Chondrocyte (in vitro differentiated cells): ENCODE measurements at regions not wholly inside any gene's neighbourhood (a gene's known extent, or its start where the extent isn't known, plus 50 kb on each side); places are given as distances from the start of the nearest gene placed in this dataset.

Experiments used
- DNase-seq: peaks from one replicate; pipeline ENCODE4 v3.0.0; 2021; ENCODE audit warnings: mixed read lengths, low spot score
- H3K27ac Mint-ChIP-seq: one replicate; pipeline ENCODE4 v1.8.0; 2021; ENCODE audit warnings: mild to moderate bottlenecking, moderate library complexity, mixed read lengths; ENCODE audit not compliant: unreplicated experiment
- H3K27me3 Mint-ChIP-seq: 2 replicates; pipeline ENCODE4 v1.8.0; 2021; ENCODE audit warnings: low read depth, mixed read lengths
- H3K36me3 Mint-ChIP-seq: 2 replicates; pipeline ENCODE4 v1.8.0; 2021; ENCODE audit warnings: low read depth, mixed read lengths
- H3K4me1 Mint-ChIP-seq: 2 replicates; pipeline ENCODE4 v1.8.0; 2021; ENCODE audit warnings: low read depth, mild to moderate bottlenecking, mixed read lengths
- H3K4me3 Mint-ChIP-seq: one replicate; pipeline ENCODE4 v1.8.0; 2021; ENCODE audit warnings: mild to moderate bottlenecking, moderate library complexity, mixed read lengths; ENCODE audit not compliant: unreplicated experiment
- H3K9me3 Mint-ChIP-seq: 2 replicates; pipeline ENCODE4 v1.8.0; 2021; ENCODE audit warnings: low read depth, mixed read lengths
- CTCF ChIP-seq: fragments of 200-600 bp; sonication (generic); IDR thresholded peaks from 2 replicates; pipeline ENCODE4 v1.5.0; 2021; ENCODE audit warnings: antibody characterized with exemption, mild to moderate bottlenecking, moderate library complexity

- DNase-seq = no peak
- Mint-ChIP-seq H3K4me1 (no peaks in the 10 kb centered on the region), H3K9me3 (no peaks in the 10 kb centered on the region), H3K4me3 (no peak overlapping the region), H3K27me3 (peaks cover 21% of the 10 kb centered on the region), H3K36me3 (no peaks in the 10 kb centered on the region), H3K27ac (no peak overlapping the region)
- no peak for TF ChIP-seq CTCF
These were observed 287.6 kb upstream of the E2F7 start for GRCh38 chr12:77352946-77353345.

- Mint-ChIP-seq H3K27ac (no peak overlapping the region), H3K9me3 (no peaks in the 10 kb centered on the region), H3K4me3 (no peak overlapping the region), H3K4me1 (no peaks in the 10 kb centered on the region), H3K27me3 (peaks cover 24% of the 10 kb centered on the region), H3K36me3 (no peaks in the 10 kb centered on the region)
- DNase-seq = no peak
- TF ChIP-seq CTCF = no peak
These were observed 286.5 kb upstream of the E2F7 start for GRCh38 chr12:77351860-77352259.

- Mint-ChIP-seq H3K27ac (no peak overlapping the region), H3K4me3 (no peak overlapping the region), H3K9me3 (no peaks in the 10 kb centered on the region), H3K27me3 (peaks cover 24% of the 10 kb centered on the region), H3K36me3 (no peaks in the 10 kb centered on the region), H3K4me1 (no peaks in the 10 kb centered on the region)
- TF ChIP-seq CTCF = no peak
- DNase-seq = no peak
These were observed 284.5 kb upstream of the E2F7 start for GRCh38 chr12:77349689-77350370.

- DNase-seq = no peak
- H3K36me3 Mint-ChIP-seq = no peaks in the 10 kb centered on the region
- no peaks in the 10 kb centered on the region for H3K9me3 Mint-ChIP-seq
- no peaks in the 10 kb centered on the region for H3K4me1 Mint-ChIP-seq
- H3K27ac Mint-ChIP-seq = no peak overlapping the region
- H3K27me3 Mint-ChIP-seq = peaks cover 22% of the 10 kb centered on the region
- no peak for TF ChIP-seq CTCF
- H3K4me3 Mint-ChIP-seq = no peak overlapping the region
These were observed 281.6 kb upstream of the E2F7 start for GRCh38 chr12:77347017-77347416.

- no peak overlapping the region for H3K4me3 Mint-ChIP-seq
- H3K4me1 Mint-ChIP-seq = no peaks in the 10 kb centered on the region
- H3K9me3 Mint-ChIP-seq = no peaks in the 10 kb centered on the region
- TF ChIP-seq CTCF = no peak
- H3K27ac Mint-ChIP-seq = no peak overlapping the region
- no peak for DNase-seq
- no peaks in the 10 kb centered on the region for H3K36me3 Mint-ChIP-seq
- H3K27me3 Mint-ChIP-seq = peaks cover 16% of the 10 kb centered on the region
These were observed 280.0 kb upstream of the E2F7 start for GRCh38 chr12:77345336-77345735.
